ENCODE measurements at regions not wholly inside any gene's neighbourhood (a gene's known extent, or its start where the extent isn't known, plus 50 kb on each side); places are given as distances from the start of the nearest gene placed in this dataset.
"Not testable (repeated sequence)": the region's sequence is repeated elsewhere in the genome, so short reads cannot be mapped to it uniquely, and the experiment has no call there.

DNA sequence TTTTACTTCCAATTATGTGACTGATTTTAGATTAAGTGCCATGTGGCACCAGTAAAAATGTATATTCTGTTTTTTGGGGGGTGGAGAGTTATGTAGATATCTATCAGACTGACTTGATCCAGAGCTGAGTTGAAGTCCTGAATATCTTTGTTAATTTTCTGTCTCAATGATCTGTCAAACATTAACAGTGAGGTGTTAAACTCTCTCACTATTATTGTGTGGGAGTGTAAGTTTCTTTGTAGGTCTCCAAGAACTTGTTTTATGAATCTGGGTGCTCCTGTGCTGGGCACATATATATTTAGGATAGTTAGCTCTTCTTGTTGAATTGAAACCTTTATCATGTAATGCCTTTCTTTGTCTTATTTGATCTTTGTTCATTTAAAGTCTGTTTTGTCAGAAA, 276.5 kb upstream of the USP25 start:
- no peak overlapping the region for H3K27ac ChIP-seq
- no peaks in the 10 kb centered on the region for H3K9me3 ChIP-seq
- no peaks in the 10 kb centered on the region for H3K27me3 ChIP-seq
- TF ChIP-seq POLR2AphosphoS5 (IDR thresholded peaks at IDR 0.05; ENCODE audit: insufficient read depth in 1 of 2, low read depth in 1 of 2), result no peak
- TF ChIP-seq, protein P1, sequence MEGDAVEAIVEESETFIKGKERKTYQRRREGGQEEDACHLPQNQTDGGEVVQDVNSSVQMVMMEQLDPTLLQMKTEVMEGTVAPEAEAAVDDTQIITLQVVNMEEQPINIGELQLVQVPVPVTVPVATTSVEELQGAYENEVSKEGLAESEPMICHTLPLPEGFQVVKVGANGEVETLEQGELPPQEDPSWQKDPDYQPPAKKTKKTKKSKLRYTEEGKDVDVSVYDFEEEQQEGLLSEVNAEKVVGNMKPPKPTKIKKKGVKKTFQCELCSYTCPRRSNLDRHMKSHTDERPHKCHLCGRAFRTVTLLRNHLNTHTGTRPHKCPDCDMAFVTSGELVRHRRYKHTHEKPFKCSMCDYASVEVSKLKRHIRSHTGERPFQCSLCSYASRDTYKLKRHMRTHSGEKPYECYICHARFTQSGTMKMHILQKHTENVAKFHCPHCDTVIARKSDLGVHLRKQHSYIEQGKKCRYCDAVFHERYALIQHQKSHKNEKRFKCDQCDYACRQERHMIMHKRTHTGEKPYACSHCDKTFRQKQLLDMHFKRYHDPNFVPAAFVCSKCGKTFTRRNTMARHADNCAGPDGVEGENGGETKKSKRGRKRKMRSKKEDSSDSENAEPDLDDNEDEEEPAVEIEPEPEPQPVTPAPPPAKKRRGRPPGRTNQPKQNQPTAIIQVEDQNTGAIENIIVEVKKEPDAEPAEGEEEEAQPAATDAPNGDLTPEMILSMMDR (IDR thresholded peaks at IDR 0.05), result no peak
- no peak for TF ChIP-seq POLR2A (IDR thresholded peaks at IDR 0.05)
- H3K4me3 ChIP-seq, result no peak overlapping the region
- DNase-seq (ENCODE audit: extremely low spot score in 2 of 2), result no peak
- no peaks in the 10 kb centered on the region for H3K36me3 ChIP-seq
- intact Hi-C loops (cut with DNase I), result no loop called here
- H3K4me1 ChIP-seq, result no peaks in the 10 kb centered on the region

DNA sequence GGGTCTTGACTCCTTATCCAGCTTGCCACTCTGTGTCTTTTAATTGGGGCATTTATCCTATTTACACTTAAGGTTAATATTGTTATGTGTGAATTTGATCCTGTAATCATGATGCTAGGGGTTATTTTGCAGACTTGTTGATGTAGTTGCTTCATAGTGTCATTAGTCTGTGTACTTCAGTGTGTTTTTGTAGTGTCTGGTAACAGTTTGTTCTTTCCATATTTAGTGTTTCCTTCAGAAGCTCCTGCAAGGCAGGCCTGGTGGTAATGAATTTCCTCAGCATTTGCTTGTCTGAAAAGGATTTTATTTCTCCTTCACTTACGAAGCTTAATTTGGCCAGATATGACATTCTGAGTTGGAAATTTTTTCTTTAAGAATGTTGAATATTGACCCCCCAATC, 276.0 kb upstream of the USP25 start:
- H3K4me1 ChIP-seq; DNase-seq (ENCODE audit: extremely low spot score in 2 of 2); H3K9me3 ChIP-seq; H3K27me3 ChIP-seq; H3K4me3 ChIP-seq; H3K36me3 ChIP-seq; intact Hi-C loops (cut with DNase I); H3K27ac ChIP-seq: not testable (repeated sequence)

DNA sequence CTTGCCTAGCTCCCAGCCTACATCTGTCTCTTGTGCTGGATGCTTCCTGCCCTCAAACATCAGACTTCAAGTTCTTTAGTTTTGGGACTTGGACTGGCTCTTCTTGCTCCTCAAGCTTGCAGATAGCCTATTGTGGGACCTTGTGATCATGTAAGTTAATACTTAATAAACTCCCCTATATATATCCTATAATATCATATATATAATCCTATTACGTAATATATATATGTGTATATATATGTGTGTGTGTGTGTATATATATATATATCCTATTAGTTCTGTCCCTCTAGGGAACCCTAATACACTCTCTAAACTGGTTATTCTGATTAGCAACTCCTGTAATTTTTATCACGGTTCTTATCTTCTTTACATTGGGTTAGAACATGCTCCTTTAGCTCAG, 274.9 kb upstream of the USP25 start:
- H3K9me3 ChIP-seq; intact Hi-C loops (cut with DNase I); H3K4me3 ChIP-seq; H3K4me1 ChIP-seq; H3K36me3 ChIP-seq; DNase-seq (ENCODE audit: extremely low spot score in 2 of 2); H3K27me3 ChIP-seq; H3K27ac ChIP-seq: not testable (repeated sequence)

DNA sequence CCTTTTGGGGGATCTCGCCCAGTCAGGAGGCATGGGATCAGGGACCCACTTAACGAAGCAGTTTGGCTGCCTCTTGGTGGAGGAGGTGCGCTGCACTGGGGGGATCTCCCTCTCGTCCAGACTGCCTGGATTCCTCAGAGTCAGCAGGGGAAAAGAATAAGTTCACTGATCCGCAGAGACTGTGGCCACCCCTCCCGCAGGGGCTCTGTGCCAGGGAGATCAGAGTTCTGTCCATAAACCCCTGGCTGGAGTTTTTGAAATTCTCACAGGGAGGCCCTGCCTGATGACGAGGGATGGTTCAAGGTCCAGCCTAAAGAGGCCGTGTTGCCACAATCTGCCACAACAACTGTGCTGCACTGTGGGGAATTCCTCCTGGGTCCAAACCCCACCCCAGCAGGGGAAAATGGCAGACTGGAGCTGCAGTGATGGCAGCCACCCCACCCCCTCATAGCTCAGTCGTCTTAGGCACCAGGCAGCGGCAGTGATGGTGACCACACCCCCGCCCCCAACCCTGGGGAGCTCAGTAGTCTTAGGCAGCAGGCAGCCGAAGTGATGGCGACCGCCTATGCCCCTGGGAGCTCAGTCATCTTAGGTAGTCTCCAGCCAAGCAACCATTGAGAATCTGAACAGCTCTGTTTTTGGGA, 273.8 kb upstream of the USP25 start:
- Histone ChIP-seq H3K27ac (no peak overlapping the region), H3K4me3 (no peak overlapping the region), H3K4me1 (no peaks in the 10 kb centered on the region), H3K9me3 (no peaks in the 10 kb centered on the region), H3K36me3 (no peaks in the 10 kb centered on the region), H3K27me3 (no peaks in the 10 kb centered on the region)
- DNase-seq (ENCODE audit: extremely low spot score in 2 of 2), result no peak
- TF ChIP-seq POLR2AphosphoS5 (IDR thresholded peaks at IDR 0.05; ENCODE audit: insufficient read depth in 1 of 2, low read depth in 1 of 2) (no peak), POLR2A (IDR thresholded peaks at IDR 0.05) (no peak)
- TF ChIP-seq, protein P1 (IDR thresholded peaks at IDR 0.05), result no peak
- intact Hi-C loops (cut with DNase I), result no loop called here

DNA sequence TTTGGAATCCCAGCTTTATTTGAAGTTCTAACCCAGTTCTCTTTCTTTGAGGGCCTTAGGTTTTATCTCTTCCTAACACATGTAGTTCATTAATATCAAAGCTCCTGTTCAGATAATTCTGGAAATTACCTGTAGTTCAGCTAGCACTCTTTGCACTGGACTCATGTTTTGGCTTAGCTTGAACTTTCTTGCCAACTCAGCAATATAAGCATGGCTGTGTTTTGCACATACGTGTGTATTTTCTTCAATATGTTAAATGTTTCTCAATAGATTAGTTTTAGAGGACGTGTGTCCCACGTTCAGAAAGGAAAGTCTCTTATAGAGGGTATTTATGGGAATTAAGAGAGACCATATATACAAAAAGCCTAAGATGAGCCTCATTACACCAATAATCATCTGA, 271.8 kb upstream of the USP25 start:
- Histone ChIP-seq H3K4me3 (no peak overlapping the region), H3K27ac (no peak overlapping the region), H3K9me3 (no peaks in the 10 kb centered on the region), H3K27me3 (no peaks in the 10 kb centered on the region), H3K36me3 (no peaks in the 10 kb centered on the region), H3K4me1 (no peaks in the 10 kb centered on the region)
- TF ChIP-seq, protein P1 (IDR thresholded peaks at IDR 0.05), result no peak
- TF ChIP-seq POLR2AphosphoS5 (IDR thresholded peaks at IDR 0.05; ENCODE audit: insufficient read depth in 1 of 2, low read depth in 1 of 2) (no peak), POLR2A (IDR thresholded peaks at IDR 0.05) (no peak)
- DNase-seq (ENCODE audit: extremely low spot score in 2 of 2), result no peak
- intact Hi-C loops (cut with DNase I), result no loop called here

DNA sequence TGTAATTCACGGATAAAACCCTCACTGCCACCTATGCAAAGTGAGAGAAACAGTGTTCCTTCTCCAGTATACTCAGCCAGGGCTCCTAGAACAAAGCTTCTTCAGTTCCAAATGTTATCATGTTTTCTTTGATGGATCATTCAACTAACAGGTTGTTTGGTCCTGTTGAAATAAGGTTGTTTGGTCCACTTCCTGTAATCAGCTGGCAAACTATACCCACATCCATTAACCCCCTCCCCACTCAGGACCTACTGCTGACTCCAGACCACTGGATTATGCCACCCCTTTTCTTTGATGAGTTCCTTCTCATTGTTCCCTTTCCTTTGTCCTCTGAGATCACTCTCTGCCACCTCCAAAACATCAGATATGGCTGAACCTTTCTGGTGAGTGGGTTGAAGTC, 267.7 kb upstream of the USP25 start:
- Histone ChIP-seq H3K9me3 (no peaks in the 10 kb centered on the region), H3K4me3 (no peak overlapping the region), H3K4me1 (no peaks in the 10 kb centered on the region), H3K27me3 (no peaks in the 10 kb centered on the region), H3K27ac (no peak overlapping the region), H3K36me3 (no peaks in the 10 kb centered on the region)
- no peak for DNase-seq (ENCODE audit: extremely low spot score in 2 of 2)
- intact Hi-C loops (cut with DNase I), result no loop called here
- TF ChIP-seq, protein P1 (IDR thresholded peaks at IDR 0.05), result no peak
- TF ChIP-seq POLR2A (IDR thresholded peaks at IDR 0.05), result no peak
- no peak for TF ChIP-seq POLR2AphosphoS5 (IDR thresholded peaks at IDR 0.05; ENCODE audit: insufficient read depth in 1 of 2, low read depth in 1 of 2)

All from vagina (tissue), 2 donors.